ENCODE measurements at regions not wholly inside any gene's neighbourhood (a gene's known extent, or its start where the extent isn't known, plus 50 kb on each side); places are given as distances from the start of the nearest gene placed in this dataset.

- intact Hi-C loops (cut with micrococcal nuclease; ENCODE audit: unreplicated experiment) (no loop called here), in situ Hi-C loops (cut with MboI) (no loop called here)
- BruUV-seq (replicated peaks), result no TSS peak
- Histone ChIP-seq H3K27ac (ENCODE audit: control insufficient read depth, insufficient read depth) (no peak overlapping the region), H3K9me3 (replicated peaks; ENCODE audit: control insufficient read depth, insufficient read depth, low read length) (no peaks in the 10 kb centered on the region), H3K79me2 (ENCODE audit: control insufficient read depth, insufficient read depth, low read length) (no peaks in the 10 kb centered on the region), H3K4me2 (ENCODE audit: control insufficient read depth, insufficient read depth) (no peak overlapping the region), H3K27me3 (replicated peaks in 1 of 2; ENCODE audit: control insufficient read depth in 2 of 2, insufficient read depth in 2 of 2, low read length in 1 of 2) (no peaks in the 10 kb centered on the region), H3K9ac (ENCODE audit: control insufficient read depth, insufficient read depth, low read length) (no peak overlapping the region), H3K36me3 (ENCODE audit: control insufficient read depth in 2 of 2, insufficient read depth in 2 of 2, low read length in 1 of 2) (no peaks in the 10 kb centered on the region), H3K4me1 (ENCODE audit: control insufficient read depth, insufficient read depth, low read length) (no peaks in the 10 kb centered on the region), H2AFZ (ENCODE audit: control insufficient read depth, low read depth, low read length) (no peak overlapping the region), H3K4me3 (no peak overlapping the region), H4K20me1 (ENCODE audit: control insufficient read depth, insufficient read depth) (no peaks in the 10 kb centered on the region)
- ChIA-PET POLR2A (no interaction called here), CTCF (no interaction called here), SMC1A (ENCODE audit: uncharacterized antibody, unreplicated experiment) (interaction anchor here (1.1 kb wide), 1 partner anchor 12 kb away, joined by 4 read pairs; no protein-coding TSS in a partner anchor), RAD21 (ENCODE audit: unreplicated experiment) (interaction anchor here (0.6 kb wide), 1 partner anchor 58 kb away, joined by 3 read pairs; no protein-coding TSS in a partner anchor)
- DNase-seq (ENCODE audit: low read depth, low spot score) (no peak), FAIRE-seq (no peak), ATAC-seq (no peak)
- TF ChIP-seq NRF1 (conservative IDR thresholded peaks at IDR 0.05; ENCODE audit: low read depth, low read length) (no peak), FOS (IDR thresholded peaks at IDR 0.05; ENCODE audit: borderline replicate concordance, extremely low read depth, insufficient read length) (no peak), NBN (IDR thresholded peaks at IDR 0.05) (no peak), HDAC2 (IDR thresholded peaks at IDR 0.05) (no peak), IKZF2 (IDR thresholded peaks at IDR 0.05) (no peak), EED (IDR thresholded peaks at IDR 0.05; ENCODE audit: low read depth) (no peak), ZNF622 (IDR thresholded peaks at IDR 0.05) (no peak), MXI1 (IDR thresholded peaks at IDR 0.05; ENCODE audit: low read depth, low read length) (no peak), ASH2L (IDR thresholded peaks at IDR 0.05; ENCODE audit: borderline replicate concordance, low read depth) (no peak), TCF3 (IDR thresholded peaks at IDR 0.05; ENCODE audit: borderline replicate concordance, insufficient read depth, low read depth, low read length) (no peak), CUX1 (IDR thresholded peaks at IDR 0.05; ENCODE audit: insufficient replicate concordance, low read depth, low read length) (no peak), MEF2B (IDR thresholded peaks at IDR 0.05; ENCODE audit: partially characterized antibody, poor library complexity, severe bottlenecking) (no peak), HSF1 (IDR thresholded peaks at IDR 0.05; ENCODE audit: low read depth, low read length) (no peak), SMAD5 (IDR thresholded peaks at IDR 0.05; ENCODE audit: low read depth) (no peak)
- 58% methylated on average over 7 of the region's 7 CpGs for WGBS (ENCODE audit: insufficient coverage, insufficient replicate concordance, low lambda C conversion rate, missing lambda C conversion rate)
Observed at GRCh38 chr5:52376592-52376991, 411.1 kb upstream of the ITGA1 start.
